ENCODE measurements at regions not wholly inside any gene's neighbourhood (a gene's known extent, or its start where the extent isn't known, plus 50 kb on each side); places are given as distances from the start of the nearest gene placed in this dataset.
"Not testable (repeated sequence)": the region's sequence is repeated elsewhere in the genome, so short reads cannot be mapped to it uniquely, and the experiment has no call there.

DNA sequence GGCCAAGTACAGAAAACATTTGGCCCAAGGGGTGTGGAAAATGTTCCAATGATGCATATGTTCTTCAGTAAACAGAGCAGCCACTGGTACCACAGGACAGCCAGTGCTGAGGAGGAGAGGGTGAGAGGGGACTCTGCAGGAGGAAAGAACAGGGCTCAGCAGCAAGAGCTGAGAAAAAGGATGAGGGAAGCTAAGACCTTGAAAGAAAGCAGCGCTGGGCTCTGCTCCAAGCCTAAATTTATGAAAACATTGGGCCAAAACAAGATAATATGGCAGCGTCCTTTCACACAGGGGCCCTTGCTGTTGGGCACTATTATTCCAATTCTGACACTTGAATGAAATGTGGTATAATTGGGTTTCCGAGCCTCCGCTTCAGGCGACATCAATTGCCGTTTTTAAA lies 939.0 kb upstream of the FANCL start:
- no peak for DNase-seq (ENCODE audit: low spot score)

DNA sequence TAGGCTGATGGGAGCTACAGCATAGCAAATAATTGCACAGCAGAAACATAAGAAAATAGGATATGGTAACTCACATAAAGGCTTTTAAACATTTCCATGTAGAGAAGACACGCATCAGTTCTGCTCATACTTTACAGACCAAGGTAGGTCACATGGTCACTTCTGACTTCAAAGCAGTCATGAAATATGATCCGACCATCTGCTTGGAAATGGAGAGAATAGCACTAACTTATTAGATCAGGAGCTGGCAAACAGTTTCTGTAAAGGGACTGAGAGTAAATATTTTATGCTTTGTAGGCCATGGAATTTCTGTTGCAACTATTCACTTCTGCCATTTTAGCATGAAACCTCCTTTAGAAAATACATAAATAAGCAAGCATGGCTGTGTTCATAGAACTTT lies 936.6 kb upstream of the FANCL start:
- DNase-seq (ENCODE audit: low spot score), result no peak

DNA sequence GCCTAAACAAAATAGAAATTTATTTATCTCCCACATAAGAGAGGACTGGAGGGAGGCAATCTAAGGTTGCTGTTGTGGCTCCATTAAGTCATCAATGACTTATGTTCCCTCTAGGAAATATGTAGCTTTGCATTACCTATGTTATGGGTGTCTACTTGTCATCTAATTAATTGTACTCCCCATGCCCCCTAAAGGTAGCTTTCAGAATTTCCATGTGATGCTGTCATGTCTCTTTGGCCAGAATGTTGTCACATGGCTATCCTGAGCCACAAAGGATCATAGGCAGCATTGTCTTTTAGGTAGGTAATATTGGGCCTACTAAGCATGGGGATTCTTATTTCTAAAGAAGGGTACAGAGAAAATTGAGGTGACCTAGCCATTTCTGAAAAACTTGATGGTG lies 935.6 kb upstream of the FANCL start:
- DNase-seq (ENCODE audit: low spot score), result no peak

DNA sequence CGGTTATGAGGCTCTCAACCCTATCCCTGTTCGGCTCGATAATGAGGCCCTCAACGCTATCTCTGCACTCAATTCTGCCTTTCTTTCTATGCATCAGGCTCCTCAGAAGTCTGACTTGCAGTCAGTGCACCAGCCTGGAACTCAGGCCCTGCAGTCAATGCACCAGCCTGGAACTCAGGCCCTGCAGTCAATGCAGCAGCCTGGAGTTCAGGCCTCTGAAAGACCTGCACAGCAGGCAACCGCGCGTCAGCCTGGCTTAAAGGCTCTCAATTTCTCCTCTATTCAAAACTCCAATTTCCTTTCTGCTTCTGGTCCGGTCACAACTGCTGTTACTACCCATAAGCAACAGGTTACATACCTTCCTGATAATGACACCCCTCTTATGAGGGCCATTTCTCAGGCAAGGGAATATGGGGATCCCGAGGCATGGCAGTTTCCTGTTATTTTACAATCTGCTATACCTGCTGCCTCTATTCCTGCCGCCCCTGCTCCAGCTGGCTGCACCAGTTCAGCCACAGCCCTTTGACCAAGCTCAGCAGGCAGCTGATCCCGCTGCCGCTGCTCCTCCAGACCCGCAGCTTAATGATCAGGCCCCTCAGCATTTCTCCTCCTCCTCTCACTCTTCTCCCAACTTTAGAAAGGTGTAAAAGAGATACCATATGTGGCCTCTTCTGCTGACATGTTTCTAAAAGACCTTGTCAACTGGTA lies 933.6 kb upstream of the FANCL start:
- DNase-seq (ENCODE audit: low spot score), result no peak

DNA sequence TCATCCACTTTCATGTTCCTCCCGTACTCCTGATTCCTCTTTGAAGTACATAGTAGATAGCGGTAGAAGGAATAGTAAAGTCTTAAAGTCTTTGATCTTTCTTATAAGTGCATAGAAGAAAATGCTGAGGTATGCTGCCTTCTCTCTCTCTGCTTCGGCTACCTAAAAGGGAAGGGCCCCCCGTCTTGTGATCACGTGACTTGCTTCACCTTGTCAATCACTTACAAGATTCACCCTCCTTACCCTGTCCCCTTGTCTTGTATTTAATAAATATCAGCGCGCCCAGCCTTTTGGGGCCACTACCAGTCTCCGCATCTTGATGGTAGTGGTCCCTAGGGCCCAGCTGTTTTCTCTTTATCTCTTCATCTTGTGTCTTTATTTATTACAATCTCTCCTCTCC lies 932.2 kb upstream of the FANCL start:
- DNase-seq (ENCODE audit: low spot score), result no peak

DNA sequence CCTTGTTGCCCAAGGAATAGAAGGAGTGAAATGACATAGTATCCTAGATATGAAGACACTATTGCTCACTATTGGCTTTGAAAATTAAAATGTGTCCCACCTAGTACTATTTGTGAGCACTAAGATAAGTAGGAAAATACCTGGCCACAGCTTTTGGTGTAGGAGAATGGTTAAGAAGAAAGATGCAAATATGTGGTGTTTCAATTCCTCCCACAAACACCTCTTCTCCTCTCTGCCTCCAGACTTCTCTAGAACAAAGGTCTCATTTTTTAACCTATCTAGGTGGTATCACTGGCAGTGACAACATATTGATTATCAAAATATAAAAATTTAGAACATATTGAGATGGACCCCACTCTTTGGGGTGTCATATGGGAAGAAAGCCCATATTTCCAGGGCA lies 929.9 kb upstream of the FANCL start:
- DNase-seq (ENCODE audit: low spot score), result no peak

DNA sequence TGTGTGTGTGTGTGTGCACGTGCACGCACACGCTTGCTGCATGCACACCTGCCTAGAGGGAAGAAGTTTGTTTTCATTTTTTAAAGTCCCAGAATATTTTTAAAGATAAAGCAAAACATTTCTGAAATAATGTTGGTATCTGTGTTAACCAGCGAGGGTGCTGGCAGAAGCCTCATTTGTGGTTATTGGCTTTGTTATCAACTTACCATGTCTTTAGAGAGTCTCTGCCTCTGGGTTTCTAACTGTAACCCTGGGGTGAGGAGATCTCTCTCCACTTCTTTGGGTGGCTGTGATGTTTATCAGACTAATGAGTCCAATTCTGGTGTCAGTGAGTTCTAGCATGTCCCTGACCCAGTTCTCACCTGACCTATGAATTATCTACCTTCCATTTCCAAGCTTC lies 927.6 kb upstream of the FANCL start:
- no peak for DNase-seq (ENCODE audit: low spot score)

DNA sequence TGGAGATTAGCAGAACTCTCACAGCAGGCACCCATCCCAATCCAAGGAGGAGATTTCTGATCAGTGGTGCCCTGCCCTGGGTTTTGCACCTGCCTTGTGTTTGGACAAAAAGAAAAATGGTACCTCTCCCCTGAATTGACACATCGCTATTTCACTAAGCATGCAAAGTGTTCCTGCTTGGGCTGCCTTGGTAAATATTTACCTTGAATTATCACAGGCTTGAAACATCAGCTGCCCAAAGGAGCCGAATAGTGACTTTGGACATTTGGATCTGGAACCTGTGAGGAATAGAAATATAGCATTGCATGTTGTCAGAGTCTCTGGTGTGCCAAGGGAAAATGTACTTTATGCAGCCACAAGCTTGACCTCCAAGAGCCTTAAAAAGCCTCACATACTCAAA lies 926.4 kb upstream of the FANCL start:
- no peak for DNase-seq (ENCODE audit: low spot score)

DNA sequence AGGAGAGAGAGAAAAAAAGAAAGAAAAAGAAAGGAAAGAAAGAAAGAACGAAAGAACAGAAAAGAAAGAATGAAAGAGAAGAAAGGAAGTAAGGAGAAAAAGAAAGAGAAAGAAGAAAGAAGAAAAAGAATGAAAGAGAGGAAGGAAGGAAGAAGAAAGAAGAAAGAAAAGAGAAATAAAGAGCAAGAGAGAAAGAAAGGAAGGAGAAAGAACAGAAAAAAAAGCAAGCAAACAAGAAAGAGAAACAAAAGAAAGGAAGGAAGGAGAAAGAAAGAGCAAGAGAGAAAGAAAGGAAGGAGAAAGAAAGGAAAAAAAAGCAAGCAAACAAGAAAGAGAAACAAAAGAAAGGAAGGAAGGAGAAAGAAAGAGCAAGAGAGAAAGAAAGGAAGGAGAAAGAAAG lies 916.8 kb upstream of the FANCL start:
- DNase-seq (ENCODE audit: low spot score), result not testable (repeated sequence)

DNA sequence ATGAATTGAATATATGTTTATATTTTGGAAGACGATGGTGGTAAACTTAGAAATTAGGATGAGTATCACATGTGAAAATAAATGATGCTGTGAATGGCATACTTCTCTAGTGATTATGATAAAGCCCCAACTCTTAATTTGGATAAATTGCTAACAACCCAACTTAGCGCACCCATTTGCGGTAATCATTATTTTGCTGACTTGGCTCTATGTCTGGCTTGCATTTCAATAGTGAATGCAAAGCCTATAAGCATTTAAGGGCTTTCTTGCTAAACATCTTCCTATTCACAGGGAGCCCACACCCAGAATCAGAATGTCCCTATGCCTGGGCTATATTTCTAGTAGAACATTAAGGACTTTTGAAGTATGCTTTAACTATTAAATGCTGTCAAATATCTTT lies 910.7 kb upstream of the FANCL start:
- no peak for DNase-seq (ENCODE audit: low spot score)

DNA sequence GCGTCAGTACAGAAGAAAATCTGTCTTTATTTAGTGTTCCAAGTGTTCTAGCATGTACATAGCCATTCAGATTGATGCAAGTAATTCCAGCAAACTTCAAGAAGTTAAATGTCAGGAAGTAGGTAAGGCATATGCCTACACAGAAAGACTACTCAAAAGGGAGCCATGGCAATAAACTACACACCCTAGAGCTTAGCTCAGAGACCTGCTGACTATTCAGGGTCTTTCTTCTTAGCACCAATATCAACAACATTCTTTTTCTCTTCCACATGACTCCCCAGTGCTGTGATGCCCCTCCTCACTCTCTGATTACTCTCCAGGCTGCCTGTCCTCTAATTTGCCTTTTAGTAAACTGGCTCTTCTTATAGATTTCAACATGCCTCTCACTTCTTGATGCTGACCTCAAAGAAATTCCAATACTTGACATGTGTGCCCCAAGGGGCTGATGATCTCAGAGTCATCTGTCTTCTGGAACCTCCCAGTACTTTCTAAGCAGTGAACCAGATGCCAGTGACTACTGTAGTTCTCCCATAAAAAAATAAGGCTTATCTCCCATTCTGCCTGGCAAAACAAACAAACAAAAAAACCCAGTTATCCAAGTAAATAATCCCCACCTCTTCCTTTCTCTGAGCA lies 909.2 kb upstream of the FANCL start:
- DNase-seq (ENCODE audit: low spot score), result no peak

DNA sequence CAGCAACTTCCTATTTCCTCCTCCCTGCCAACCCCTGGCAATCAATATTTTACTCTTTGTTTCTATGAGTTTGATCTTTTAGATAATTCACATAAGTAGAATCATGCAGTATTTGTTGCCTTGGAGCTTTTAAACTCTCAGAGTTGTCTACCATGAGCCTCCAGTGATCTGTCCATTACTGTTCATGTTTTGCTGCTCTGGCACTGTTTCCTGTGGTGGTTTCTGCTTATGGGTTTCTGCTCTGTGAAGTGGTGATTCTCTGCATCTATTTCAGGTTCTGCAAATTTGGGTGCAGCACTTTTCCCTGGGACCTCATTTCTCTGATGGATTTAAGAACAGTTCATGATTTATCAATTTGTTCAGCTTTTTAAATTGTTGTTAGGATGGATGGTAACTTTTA lies 908.1 kb upstream of the FANCL start:
- DNase-seq (ENCODE audit: low spot score), result no peak

DNA sequence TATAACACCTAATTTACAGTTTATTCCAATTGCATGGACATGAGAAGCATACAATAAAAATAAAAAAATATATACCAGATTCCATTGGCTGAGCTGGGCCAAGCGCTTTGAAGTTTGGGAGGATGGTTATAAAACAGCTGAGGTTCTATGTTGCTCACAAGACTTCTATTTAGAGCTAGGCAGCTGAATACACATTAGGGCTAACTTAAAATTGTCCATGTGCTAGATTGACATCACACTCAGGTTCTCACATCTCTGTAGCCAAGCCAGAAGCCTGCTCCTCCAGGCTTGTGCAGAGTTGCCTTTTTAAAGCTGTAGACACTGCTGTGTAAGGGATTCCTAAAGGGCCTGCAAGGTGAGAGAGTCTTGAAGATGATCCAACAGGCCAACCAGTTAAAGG lies 871.1 kb upstream of the FANCL start:
- DNase-seq (ENCODE audit: low spot score), result no peak

DNA sequence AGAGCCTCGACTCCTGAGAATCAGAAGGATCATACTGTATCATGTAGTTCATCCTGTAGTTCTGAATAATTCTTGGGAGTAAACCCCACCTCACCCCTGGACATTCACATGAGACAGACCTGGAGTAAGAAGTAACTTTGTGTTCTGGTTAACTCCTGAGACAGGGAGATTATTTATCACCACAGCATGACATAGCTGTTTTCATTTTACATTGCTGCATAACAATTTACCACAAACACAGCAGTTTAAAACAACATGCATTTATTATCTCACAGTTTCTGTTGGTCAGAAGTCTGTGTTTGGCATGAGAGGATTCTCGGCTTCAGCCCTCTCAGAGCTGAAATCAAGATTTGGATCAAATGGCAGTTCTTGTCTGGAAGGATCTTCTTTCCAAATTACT lies 855.8 kb upstream of the FANCL start:
- DNase-seq (ENCODE audit: low spot score), result no peak

DNA sequence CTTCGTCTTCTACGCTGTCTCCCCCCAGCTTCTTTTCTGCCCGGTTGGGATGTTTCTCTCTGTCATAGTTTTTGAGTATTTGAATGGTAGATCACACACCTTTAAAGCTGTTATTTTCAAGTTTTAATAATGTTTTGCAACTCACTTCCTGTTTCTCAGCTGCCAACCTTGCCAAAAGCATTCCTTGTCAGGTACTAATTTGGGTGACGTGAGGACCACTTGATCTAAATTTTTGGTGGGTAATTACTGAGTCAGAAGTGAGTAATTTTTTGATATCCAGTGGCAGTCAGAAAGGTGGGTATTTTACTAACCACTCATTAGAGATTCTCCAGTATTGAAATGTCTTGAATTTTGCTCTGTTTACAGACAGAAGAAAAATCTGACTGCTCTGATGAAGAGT lies 852.4 kb upstream of the FANCL start:
- DNase-seq (ENCODE audit: low spot score), result no peak

DNA sequence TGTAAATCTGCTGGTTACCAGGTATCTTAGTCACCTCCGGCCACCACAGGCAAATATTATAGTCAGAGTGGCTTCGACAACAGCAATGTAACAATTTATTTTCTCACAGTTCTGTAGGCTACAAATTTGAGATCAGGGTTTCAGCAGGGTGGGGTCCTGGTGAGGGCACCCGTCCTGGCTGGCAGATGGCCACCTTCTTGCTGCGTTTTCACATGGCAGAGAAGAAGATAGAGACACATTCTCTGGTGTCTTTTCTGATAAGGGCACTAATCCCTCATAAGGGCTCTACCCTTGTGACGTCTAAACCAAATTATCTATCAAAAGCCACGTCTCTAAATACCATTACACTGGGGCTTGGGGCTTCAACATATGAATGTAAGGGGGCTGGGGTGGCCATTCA lies 843.2 kb upstream of the FANCL start:
- no peak for DNase-seq (ENCODE audit: low spot score)

DNA sequence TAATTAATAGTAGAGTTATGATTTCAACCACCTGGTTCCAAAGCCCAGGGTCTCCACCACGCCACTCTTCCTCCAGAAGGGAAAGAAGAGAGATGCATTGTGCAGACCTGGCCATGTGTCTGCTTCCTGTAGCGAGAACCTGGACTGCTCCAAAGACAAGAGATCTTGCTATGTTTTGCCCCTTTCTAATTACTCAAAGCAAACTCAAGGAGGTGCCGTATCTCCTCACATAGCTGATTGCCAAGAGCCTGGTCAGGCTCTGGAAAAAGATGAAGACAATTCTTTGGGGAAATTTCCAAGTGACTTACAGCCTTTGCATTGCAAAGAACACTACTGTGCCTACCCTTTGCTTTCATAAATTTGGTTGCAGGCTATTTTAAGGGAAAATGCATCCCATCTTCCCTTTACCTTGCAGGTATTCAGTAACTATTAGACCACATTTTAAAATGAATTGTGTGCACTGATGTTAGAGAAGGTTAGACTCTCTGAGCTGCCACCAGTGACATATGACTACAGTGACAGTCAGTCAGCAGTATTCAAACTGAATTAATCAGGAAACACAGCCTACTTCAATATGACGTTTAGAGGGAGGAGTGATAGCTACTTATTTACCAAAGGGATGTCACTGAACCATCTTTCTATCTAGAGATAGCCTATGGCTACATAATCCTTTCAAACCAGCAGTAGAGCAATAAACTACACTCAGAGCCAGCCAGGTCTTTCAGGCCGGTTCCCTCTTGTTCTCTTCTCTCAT lies 842.1 kb upstream of the FANCL start:
- no peak for DNase-seq (ENCODE audit: low spot score)

DNA sequence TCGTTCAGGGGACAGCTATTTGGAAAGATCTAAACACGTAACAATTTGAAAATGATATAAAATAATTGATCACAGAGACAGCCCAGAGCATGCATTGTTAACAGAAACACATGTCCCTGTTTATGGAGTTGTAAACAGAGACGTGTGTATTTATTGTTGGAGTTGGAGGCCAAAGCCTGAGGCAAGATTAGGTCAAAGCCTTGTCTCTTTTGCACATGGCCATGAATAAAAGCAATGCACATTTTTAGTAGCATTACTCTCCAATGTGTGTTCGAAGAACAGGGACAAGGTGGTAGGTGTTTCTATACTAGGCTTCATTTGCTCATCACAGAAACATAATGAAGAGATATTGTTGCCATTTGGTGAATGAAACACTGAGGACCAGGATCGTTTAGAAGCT lies 841.5 kb upstream of the FANCL start:
- DNase-seq (ENCODE audit: low spot score), result no peak

DNA sequence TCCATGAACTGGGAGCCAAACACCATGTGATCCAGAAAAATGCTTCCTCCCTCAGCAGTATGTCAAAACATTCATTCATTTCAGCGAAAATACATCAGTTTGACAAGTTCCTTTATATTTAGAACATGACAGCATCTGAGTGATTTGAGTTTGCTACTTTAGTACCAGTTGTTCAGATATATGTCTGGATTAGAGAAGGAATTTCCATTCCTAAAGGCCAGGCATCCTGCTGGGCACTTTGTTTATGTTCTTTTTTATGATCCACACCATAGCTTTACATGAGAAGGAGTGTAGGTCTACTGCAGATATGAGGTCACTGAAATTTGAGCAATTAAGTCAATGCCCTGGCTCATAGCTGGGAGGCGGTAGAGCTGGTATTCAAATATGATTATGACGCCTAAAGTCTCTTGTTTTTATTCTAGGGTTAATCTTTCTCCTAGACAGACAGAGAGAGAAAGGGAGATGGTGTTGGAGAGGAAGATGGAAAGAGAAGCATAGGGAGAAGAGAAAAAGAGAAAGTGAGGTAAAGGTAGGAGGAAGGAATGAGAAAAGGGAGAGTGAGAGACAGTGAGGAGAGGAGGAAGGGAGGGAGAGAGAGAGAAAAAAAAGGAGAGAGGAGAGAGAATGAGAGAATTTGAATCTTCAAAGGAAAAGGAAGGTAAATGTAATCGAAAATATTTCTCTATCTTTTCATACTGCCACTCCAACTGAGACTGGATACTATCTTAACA lies 839.5 kb upstream of the FANCL start:
- DNase-seq (ENCODE audit: low spot score), result no peak

DNA sequence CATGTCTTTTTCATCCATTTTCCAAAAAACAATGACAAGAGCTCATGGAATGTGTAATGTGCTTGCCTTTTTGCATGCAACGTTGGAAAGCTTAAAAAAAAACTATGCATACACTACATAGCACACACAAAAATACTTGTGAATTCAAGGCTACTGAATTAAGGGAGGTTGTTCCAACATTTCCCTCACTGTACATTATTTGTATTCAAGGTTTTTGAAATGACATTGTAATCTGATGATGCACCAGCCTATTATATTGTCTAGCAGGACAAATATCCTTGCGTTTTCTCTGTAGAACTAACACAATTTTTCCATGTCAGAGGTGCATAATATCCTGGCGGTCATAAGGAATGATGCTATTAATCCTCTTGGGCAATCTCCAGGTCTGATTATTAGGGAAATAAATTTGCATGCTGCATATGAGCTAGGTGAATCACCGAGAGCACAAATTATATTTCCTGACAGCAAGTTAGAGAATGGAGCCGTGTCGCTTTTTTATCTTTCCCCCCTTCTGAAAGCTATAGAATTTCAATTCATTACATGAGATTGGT lies 836.9 kb upstream of the FANCL start:
- DNase-seq (ENCODE audit: low spot score), result no peak

DNA sequence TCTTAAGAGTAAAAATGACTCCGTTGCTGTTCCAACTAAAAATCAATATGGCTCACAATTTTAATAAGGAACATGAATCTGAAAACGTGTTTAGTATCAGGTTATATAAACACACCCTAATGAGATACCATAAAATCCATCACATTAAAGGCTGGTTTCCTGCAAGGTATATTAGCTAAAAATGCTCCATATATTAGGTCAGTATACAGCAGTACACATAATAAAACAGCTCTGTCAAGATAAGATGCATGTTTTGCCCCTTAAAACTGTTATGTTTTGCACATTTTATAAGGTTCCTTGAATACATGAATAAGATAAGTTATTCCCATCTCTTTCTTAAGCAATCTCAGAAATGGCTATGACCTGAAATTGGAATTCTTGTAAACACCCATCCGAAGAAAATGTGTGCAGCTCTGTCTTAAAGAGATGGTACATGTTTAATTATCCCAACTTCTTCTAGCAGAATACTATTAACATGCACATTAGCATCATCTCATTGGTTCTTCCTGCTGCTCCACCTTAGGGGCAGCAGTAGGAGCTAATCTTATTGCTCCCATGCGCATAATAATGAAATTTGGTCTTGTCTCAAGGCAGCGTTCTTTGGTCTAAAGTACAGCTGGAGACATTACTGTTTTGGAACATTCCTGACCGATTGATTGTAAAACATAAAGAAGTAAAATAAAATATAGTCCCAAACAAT lies 836.1 kb upstream of the FANCL start:
- DNase-seq (ENCODE audit: low spot score), result no peak

DNA sequence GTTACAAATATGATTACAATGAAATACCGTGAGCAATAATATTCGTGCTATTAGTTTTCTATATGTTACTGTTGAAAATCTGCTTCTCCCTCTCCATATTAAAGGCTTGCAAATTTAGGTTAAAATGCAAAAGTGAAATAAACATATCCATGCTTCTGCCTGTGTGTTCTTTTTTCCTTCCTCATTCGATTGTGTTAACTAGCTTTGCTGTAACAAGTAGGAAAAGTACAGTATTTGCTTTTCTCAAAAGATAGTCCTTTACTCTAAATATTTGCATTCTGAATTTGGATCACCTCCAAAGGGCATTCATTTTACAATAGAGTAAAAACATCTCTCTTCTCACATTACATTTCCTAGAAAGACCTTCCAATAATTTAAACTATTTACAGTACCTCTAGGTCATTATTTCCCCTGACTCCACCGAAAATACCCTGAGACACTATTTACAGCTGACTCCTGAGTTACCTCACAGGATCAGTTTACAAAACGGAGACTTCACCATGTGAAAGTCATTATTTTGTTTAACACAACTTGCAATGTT lies 835.0 kb upstream of the FANCL start:
- no peak for DNase-seq (ENCODE audit: low spot score)
